ENCODE measurements at regions not wholly inside any gene's neighbourhood (a gene's known extent, or its start where the extent isn't known, plus 50 kb on each side); places are given as distances from the start of the nearest gene placed in this dataset.

DNA sequence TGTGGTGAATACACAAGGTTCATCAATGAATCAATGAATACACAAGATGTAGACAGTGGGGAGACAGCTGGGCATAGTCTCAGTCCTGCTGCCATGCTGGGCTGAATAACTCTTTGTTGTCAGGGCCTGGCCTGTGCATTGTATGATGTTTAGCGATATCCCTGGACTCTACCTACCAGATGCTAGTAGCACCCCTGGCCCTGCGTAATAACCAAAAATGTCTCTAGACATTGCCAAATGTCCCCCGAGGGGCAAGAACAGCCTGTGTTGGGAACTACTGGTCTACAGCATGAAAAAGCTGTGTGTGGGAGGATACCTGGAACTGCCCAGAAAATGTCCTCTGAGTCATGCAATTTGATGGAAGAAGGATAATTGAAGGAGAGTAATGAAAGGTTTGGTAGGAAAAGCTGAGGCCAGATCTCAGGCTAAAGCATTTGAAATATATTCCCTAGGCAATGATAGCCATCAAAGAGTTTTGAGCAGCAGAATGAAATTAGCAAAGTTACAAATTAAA is 128.2 kb downstream of the TMEM30B start:
- WGBS, result 97% methylated on average over 3 of the region's 3 CpGs
- Histone ChIP-seq H3K27ac (ENCODE audit: low read depth in 1 of 2, low read length in 2 of 2) (no peak overlapping the region), H3K36me3 (ENCODE audit: control insufficient read depth in 4 of 4, insufficient read depth in 3 of 4, low read depth in 1 of 4, low read length in 3 of 4) (no peaks in the 10 kb centered on the region), H3K27me3 (ENCODE audit: control insufficient read depth in 4 of 4, insufficient read depth in 4 of 4, low read length in 3 of 4) (no peaks in the 10 kb centered on the region), H3K9ac (ENCODE audit: low read depth in 1 of 2, low read length in 2 of 2) (no peak overlapping the region), H3K4me1 (ENCODE audit: control insufficient read depth in 4 of 4, insufficient read depth in 4 of 4, low read length in 3 of 4) (no peaks in the 10 kb centered on the region), H3K4me3 (ENCODE audit: low read depth in 1 of 3, low read length in 3 of 3) (no peak overlapping the region), H3K9me3 (ENCODE audit: control insufficient read depth in 4 of 4, low read length in 3 of 4) (no peaks in the 10 kb centered on the region)
- DNase-seq (ENCODE audit: low spot score), result no peak
- TF ChIP-seq SP1 (IDR thresholded peaks at IDR 0.05) (no peak), FOXA2 (IDR thresholded peaks at IDR 0.05) (no peak), YY1 (IDR thresholded peaks at IDR 0.05) (no peak), EGR1 (IDR thresholded peaks at IDR 0.05; ENCODE audit: low read depth in 2 of 2) (no peak), RXRA (IDR thresholded peaks at IDR 0.05) (no peak)
- TF ChIP-seq, protein P1, sequence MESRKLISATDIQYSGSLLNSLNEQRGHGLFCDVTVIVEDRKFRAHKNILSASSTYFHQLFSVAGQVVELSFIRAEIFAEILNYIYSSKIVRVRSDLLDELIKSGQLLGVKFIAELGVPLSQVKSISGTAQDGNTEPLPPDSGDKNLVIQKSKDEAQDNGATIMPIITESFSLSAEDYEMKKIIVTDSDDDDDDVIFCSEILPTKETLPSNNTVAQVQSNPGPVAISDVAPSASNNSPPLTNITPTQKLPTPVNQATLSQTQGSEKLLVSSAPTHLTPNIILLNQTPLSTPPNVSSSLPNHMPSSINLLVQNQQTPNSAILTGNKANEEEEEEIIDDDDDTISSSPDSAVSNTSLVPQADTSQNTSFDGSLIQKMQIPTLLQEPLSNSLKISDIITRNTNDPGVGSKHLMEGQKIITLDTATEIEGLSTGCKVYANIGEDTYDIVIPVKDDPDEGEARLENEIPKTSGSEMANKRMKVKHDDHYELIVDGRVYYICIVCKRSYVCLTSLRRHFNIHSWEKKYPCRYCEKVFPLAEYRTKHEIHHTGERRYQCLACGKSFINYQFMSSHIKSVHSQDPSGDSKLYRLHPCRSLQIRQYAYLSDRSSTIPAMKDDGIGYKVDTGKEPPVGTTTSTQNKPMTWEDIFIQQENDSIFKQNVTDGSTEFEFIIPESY (IDR thresholded peaks at IDR 0.05), result no peak

DNA sequence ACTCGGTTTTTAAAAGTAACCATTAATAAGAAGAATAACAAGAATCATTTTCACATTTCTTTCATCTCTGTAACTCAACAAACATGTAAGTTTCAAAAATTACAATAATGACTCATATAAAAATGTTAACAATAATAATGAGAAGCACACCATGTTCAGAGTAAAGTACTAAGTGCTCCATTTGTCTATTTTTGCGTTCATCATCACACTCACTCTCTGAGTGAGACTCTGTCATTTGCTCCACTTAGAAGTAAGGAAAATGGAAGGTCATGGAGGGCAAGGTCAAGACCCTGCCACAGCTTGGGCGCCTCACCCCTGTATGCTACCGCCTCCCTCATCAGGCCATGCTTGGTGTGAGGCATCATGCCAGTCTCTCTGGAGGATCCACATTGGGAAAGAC is 129.9 kb downstream of the TMEM30B start:
- TF ChIP-seq YY1 (IDR thresholded peaks at IDR 0.05), result no peak
- no peak for TF ChIP-seq RAD21 (IDR thresholded peaks at IDR 0.05)
- TF ChIP-seq TAF1 (conservative IDR thresholded peaks at IDR 0.05), result no peak
- TF ChIP-seq, protein P2, sequence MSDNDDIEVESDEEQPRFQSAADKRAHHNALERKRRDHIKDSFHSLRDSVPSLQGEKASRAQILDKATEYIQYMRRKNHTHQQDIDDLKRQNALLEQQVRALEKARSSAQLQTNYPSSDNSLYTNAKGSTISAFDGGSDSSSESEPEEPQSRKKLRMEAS (IDR thresholded peaks at IDR 0.05), result no peak
- no peak for TF ChIP-seq FOXA2 (IDR thresholded peaks at IDR 0.05)
- no peak for TF ChIP-seq SP1 (IDR thresholded peaks at IDR 0.05)
- TF ChIP-seq, protein P3, sequence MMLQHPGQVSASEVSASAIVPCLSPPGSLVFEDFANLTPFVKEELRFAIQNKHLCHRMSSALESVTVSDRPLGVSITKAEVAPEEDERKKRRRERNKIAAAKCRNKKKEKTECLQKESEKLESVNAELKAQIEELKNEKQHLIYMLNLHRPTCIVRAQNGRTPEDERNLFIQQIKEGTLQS (IDR thresholded peaks at IDR 0.05), result no peak
- no peak for TF ChIP-seq FOXA1 (IDR thresholded peaks at IDR 0.05)
- no peak for TF ChIP-seq HNF4A (conservative IDR thresholded peaks at IDR 0.05)
- TF ChIP-seq, protein P4, sequence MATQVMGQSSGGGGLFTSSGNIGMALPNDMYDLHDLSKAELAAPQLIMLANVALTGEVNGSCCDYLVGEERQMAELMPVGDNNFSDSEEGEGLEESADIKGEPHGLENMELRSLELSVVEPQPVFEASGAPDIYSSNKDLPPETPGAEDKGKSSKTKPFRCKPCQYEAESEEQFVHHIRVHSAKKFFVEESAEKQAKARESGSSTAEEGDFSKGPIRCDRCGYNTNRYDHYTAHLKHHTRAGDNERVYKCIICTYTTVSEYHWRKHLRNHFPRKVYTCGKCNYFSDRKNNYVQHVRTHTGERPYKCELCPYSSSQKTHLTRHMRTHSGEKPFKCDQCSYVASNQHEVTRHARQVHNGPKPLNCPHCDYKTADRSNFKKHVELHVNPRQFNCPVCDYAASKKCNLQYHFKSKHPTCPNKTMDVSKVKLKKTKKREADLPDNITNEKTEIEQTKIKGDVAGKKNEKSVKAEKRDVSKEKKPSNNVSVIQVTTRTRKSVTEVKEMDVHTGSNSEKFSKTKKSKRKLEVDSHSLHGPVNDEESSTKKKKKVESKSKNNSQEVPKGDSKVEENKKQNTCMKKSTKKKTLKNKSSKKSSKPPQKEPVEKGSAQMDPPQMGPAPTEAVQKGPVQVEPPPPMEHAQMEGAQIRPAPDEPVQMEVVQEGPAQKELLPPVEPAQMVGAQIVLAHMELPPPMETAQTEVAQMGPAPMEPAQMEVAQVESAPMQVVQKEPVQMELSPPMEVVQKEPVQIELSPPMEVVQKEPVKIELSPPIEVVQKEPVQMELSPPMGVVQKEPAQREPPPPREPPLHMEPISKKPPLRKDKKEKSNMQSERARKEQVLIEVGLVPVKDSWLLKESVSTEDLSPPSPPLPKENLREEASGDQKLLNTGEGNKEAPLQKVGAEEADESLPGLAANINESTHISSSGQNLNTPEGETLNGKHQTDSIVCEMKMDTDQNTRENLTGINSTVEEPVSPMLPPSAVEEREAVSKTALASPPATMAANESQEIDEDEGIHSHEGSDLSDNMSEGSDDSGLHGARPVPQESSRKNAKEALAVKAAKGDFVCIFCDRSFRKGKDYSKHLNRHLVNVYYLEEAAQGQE (IDR thresholded peaks at IDR 0.05), result no peak
- no peak for TF ChIP-seq EGR1 (IDR thresholded peaks at IDR 0.05; ENCODE audit: low read depth in 2 of 2)
- no peak for TF ChIP-seq NR2F2 (IDR thresholded peaks at IDR 0.05)
- H3K4me3 ChIP-seq (ENCODE audit: low read depth in 1 of 3, low read length in 3 of 3), result no peak overlapping the region
- no peak overlapping the region for H3K9ac ChIP-seq (ENCODE audit: low read depth in 1 of 2, low read length in 2 of 2)
- H3K9me3 ChIP-seq (ENCODE audit: control insufficient read depth in 4 of 4, low read length in 3 of 4), result no peaks in the 10 kb centered on the region
- H3K4me1 ChIP-seq (ENCODE audit: control insufficient read depth in 4 of 4, insufficient read depth in 4 of 4, low read length in 3 of 4), result no peaks in the 10 kb centered on the region
- no peak for DNase-seq (ENCODE audit: low spot score)
- H3K36me3 ChIP-seq (ENCODE audit: control insufficient read depth in 4 of 4, insufficient read depth in 3 of 4, low read depth in 1 of 4, low read length in 3 of 4), result no peaks in the 10 kb centered on the region
- no peak overlapping the region for H3K27ac ChIP-seq (ENCODE audit: low read depth in 1 of 2, low read length in 2 of 2)
- H3K27me3 ChIP-seq (ENCODE audit: control insufficient read depth in 4 of 4, insufficient read depth in 4 of 4, low read length in 3 of 4), result no peaks in the 10 kb centered on the region
- 95% methylated on average over 4 of the region's 4 CpGs for WGBS

Data from liver (tissue), 7 donors.